HepG2 (cell line): ENCODE measurements at regions not wholly inside any gene's neighbourhood (a gene's known extent, or its start where the extent isn't known, plus 50 kb on each side); places are given as distances from the start of the nearest gene placed in this dataset.

Experiments
- ATAC-seq: fragments of 200-7000 bp; cut with Tn5 transposase; 3 replicates; pipeline ENCODE4 v1.9.1; 2020; ENCODE audit warnings: mild to moderate bottlenecking, moderate library complexity
- BruUV-seq: library from RNA; stranded (reverse); fragments of 400-500 nt; replicated peaks from 2 replicates; lab custom pipeline; 2021; lab: Mats Ljungman, UMichigan
- CTCF ChIA-PET: fragments of 300-600 bp; formaldehyde crosslinking; extraction: SDS; loops from one replicate; lab custom pipeline; 2021; ENCODE audit warnings: low total read pairs, inconsistent platforms, low intra/inter-chr PET ratio; lab: Yijun Ruan, JAX
- POLR2A ChIA-PET: fragments of 350-600 bp; sonication (Branson Sonifier 250); formaldehyde crosslinking; loops from one replicate; lab custom pipeline; 2020; ENCODE audit warnings: antibody characterized with exemption, inconsistent platforms; lab: Yijun Ruan, JAX
- DNase-seq: peaks from one replicate; pipeline ENCODE4 v3.0.0-alpha.2; 2015; ENCODE audit warnings: low spot score
- FAIRE-seq: peaks from 3 replicates; lab custom pipeline; 2011; peaks lifted over from hg19 to GRCh38; lab: Jason Lieb, UNC
- H2AFZ ChIP-seq: one replicate; pipeline ENCODE4 v1.6.1; 2011; ENCODE audit warnings: low read length, inconsistent platforms
- H3K27ac ChIP-seq: fragments of 300-600 bp; 3 replicates; pipeline ENCODE4 v1.8.0; 2011; ENCODE audit warnings: mixed run types, mild to moderate bottlenecking, mixed read lengths, low read length, inconsistent platforms; ENCODE audit not compliant: insufficient read depth; ENCODE audit errors: extremely low read length
- H3K27me3 ChIP-seq, 2 experiments: fragments of 200-600 bp in 1 of 2; 2 replicates in 1 of 2; 3 replicates in 1 of 2; pipeline versions ENCODE4 v1.6.0 to v1.8.0; 2011; ENCODE audit warnings: low read length in 2 of 2, mild to moderate bottlenecking in 2 of 2, moderate library complexity in 2 of 2, inconsistent platforms in 1 of 2; ENCODE audit not compliant: insufficient read depth in 2 of 2, control insufficient read depth in 1 of 2
- H3K36me3 ChIP-seq, 2 experiments: fragments of 200-600 bp in 1 of 2; replicated peaks in 1 of 2; 2 replicates in 1 of 2; 3 replicates in 1 of 2; pipeline versions ENCODE4 v1.5.1 to v1.8.0; 2011; ENCODE audit warnings: low read length in 2 of 2, inconsistent platforms in 1 of 2; ENCODE audit not compliant: insufficient read depth in 2 of 2, control insufficient read depth in 1 of 2
- H3K4me1 ChIP-seq: 2 replicates; pipeline ENCODE4 v1.5.1; 2012; ENCODE audit warnings: low read length, inconsistent platforms; ENCODE audit not compliant: insufficient read depth
- H3K4me2 ChIP-seq: 2 replicates; pipeline ENCODE4 v1.6.0; 2011; ENCODE audit warnings: low read depth, low read length, inconsistent platforms
- H3K4me3 ChIP-seq, 3 experiments: fragments of 200-600 bp in 1 of 3; sonication (generic), shearing (Covaris generic) in 1 of 3; replicated peaks in 1 of 3; 2 replicates each; pipeline ENCODE4 v1.5.1; 2011 to 2016; ENCODE audit warnings: low read length in 3 of 3, inconsistent platforms in 2 of 3, low read depth in 2 of 3, mild to moderate bottlenecking in 2 of 3, control low read depth in 1 of 3, mixed read lengths in 1 of 3; ENCODE audit not compliant: insufficient read depth in 1 of 3
- H3K79me2 ChIP-seq: one replicate; pipeline ENCODE4 v1.6.1; 2011; ENCODE audit warnings: low read length, inconsistent platforms; ENCODE audit not compliant: insufficient read depth
- H3K9ac ChIP-seq: 2 replicates; pipeline ENCODE4 v1.6.0; 2011; ENCODE audit warnings: mild to moderate bottlenecking, low read depth, low read length, inconsistent platforms; ENCODE audit not compliant: insufficient read depth
- H3K9me3 ChIP-seq: 2 replicates; pipeline ENCODE4 v1.5.1; 2012; ENCODE audit warnings: mild to moderate bottlenecking, low read length
- H4K20me1 ChIP-seq: 2 replicates; pipeline ENCODE4 v1.6.0; 2011; ENCODE audit warnings: inconsistent platforms, mild to moderate bottlenecking, low read length, moderate library complexity; ENCODE audit not compliant: insufficient read depth
- DMAP1 ChIP-seq: IDR thresholded peaks from 2 replicates; pipeline ENCODE4 v1.6.1; 2016
- FOSL1 ChIP-seq: sonication (generic); formaldehyde crosslinking; IDR thresholded peaks from 2 replicates; pipeline ENCODE4 v1.9.0; 2021; ENCODE audit warnings: missing genetic modification reagents, borderline replicate concordance
- HNRNPLL ChIP-seq: fragments of 200-400 bp; formaldehyde crosslinking; IDR thresholded peaks from 2 replicates; pipeline ENCODE4 v1.6.1; 2017; ENCODE audit warnings: mild to moderate bottlenecking, low read depth, low read length; ENCODE audit not compliant: poor library complexity, severe bottlenecking
- KDM1A ChIP-seq: IDR thresholded peaks from 2 replicates; pipeline ENCODE4 v1.6.1; 2016; ENCODE audit warnings: missing compliant biosample characterization
- KDM2A ChIP-seq: sonication (generic); formaldehyde crosslinking; IDR thresholded peaks from 2 replicates; pipeline ENCODE4 v1.4.0; 2020; ENCODE audit warnings: low read depth, missing genetic modification reagents, borderline replicate concordance
- KIAA2018 ChIP-seq: sonication (generic); formaldehyde crosslinking; IDR thresholded peaks from 2 replicates; pipeline ENCODE4 v1.5.0; 2020; ENCODE audit warnings: mild to moderate bottlenecking, missing genetic modification reagents, borderline replicate concordance
- SMARCE1 ChIP-seq: fragments of 450-650 bp; IDR thresholded peaks from 2 replicates; pipeline ENCODE4 v1.6.1; 2017; ENCODE audit warnings: borderline replicate concordance
- SP140L ChIP-seq: sonication (generic); formaldehyde crosslinking; IDR thresholded peaks from 2 replicates; pipeline ENCODE4 v1.4.0; 2020; ENCODE audit warnings: missing genetic modification reagents, borderline replicate concordance
- TERF1 ChIP-seq: sonication (generic); formaldehyde crosslinking; IDR thresholded peaks from 2 replicates; pipeline ENCODE4 v1.8.0; 2022; ENCODE audit warnings: mild to moderate bottlenecking, missing genetic modification reagents, moderate library complexity
- XRCC5 ChIP-seq: fragments of 200-400 bp; formaldehyde crosslinking; optimal IDR thresholded peaks from 2 replicates; pipeline ENCODE3; 2017; ENCODE audit warnings: mild to moderate bottlenecking, low read length
- ZFP41 ChIP-seq: sonication (generic); formaldehyde crosslinking; IDR thresholded peaks from 2 replicates; pipeline ENCODE4 v1.4.0; 2020; ENCODE audit warnings: mild to moderate bottlenecking, missing genetic modification reagents, borderline replicate concordance
- ZNF256 ChIP-seq: sonication (generic); formaldehyde crosslinking; conservative IDR thresholded peaks from 2 replicates; pipeline ENCODE4 v1.4.0; 2020; ENCODE audit warnings: missing genetic modification reagents
- ZNF335 ChIP-seq: sonication (generic); formaldehyde crosslinking; IDR thresholded peaks from 2 replicates; pipeline ENCODE4 v1.4.0; 2020; ENCODE audit warnings: missing genetic modification reagents
- ZNF343 ChIP-seq: sonication (generic); formaldehyde crosslinking; IDR thresholded peaks from 2 replicates; pipeline ENCODE4 v1.4.0; 2020; ENCODE audit warnings: mild to moderate bottlenecking, missing genetic modification reagents
- ZNF775 ChIP-seq: sonication (generic); formaldehyde crosslinking; IDR thresholded peaks from 2 replicates; pipeline ENCODE4 v1.4.0; 2020; ENCODE audit warnings: missing genetic modification reagents, mild to moderate bottlenecking, moderate library complexity, borderline replicate concordance
- ZSCAN12 ChIP-seq: sonication (generic); formaldehyde crosslinking; IDR thresholded peaks from 2 replicates; pipeline ENCODE4 v1.9.0; 2021; ENCODE audit warnings: mild to moderate bottlenecking, missing genetic modification reagents
- WGBS: methylation state at CpG from one replicate; pipeline ENCODE4 v1.1.6; 2017; ENCODE audit warnings: low lambda C conversion rate; 5-methylcytosine and 5-hydroxymethylcytosine counted together
- in situ Hi-C: cut with HindIII; loops from 2 replicates; pipeline ENCODE4 v1.10.0; 2017; ENCODE audit warnings: low pct_unique_long_range_greater_than_20kb; ENCODE audit not compliant: extremely low pct_ligation_motif_present
- intact Hi-C: fragments of 100-400 bp; cut with micrococcal nuclease; formaldehyde crosslinking; loops from one replicate; pipeline ENCODE4 v1.10.0; 2022; ENCODE audit not compliant: unreplicated experiment

- CTCF ChIA-PET: no interaction called here
- Histone ChIP-seq H3K9ac (no peak overlapping the region), H3K4me2 (no peak overlapping the region), H3K27me3 (peaks cover 2 to 10% of the 10 kb centered on the region in 2 experiments; a peak in 3 of 5 replicates), H3K36me3 (no peaks in the 10 kb centered on the region), H3K4me3 (no peak overlapping the region), H3K4me1 (no peaks in the 10 kb centered on the region), H3K79me2 (no peaks in the 10 kb centered on the region), H3K27ac (no peak overlapping the region), H4K20me1 (no peaks in the 10 kb centered on the region), H2AFZ (no peak overlapping the region), H3K9me3 (no peaks in the 10 kb centered on the region)
- no peak for FAIRE-seq
- WGBS: 14% methylated on average over 3 of the region's 3 CpGs
- POLR2A ChIA-PET: no interaction called here
- in situ Hi-C loops (no loop called here), intact Hi-C loops (no loop called here)
- DNase-seq: no peak
- no TSS peak for BruUV-seq
- TF ChIP-seq TERF1 (CRISPR knock-in tag) (no peak), ZSCAN12 (CRISPR knock-in tag) (no peak), HNRNPLL (no peak), SMARCE1 (no peak), ZFP41 (CRISPR knock-in tag) (no peak), DMAP1 (CRISPR knock-in tag) (no peak), SP140L (no peak), ZNF775 (no peak), KIAA2018 (CRISPR knock-in tag) (no peak), FOSL1 (CRISPR knock-in tag) (no peak), ZNF343 (CRISPR knock-in tag) (no peak), KDM1A (no peak), KDM2A (CRISPR knock-in tag) (no peak), ZNF256 (CRISPR knock-in tag) (no peak), ZNF335 (CRISPR knock-in tag) (no peak), XRCC5 (no peak)
- no peak for ATAC-seq
Measured at GRCh38 chr3:43866529-43867353, 176.0 kb downstream of the ABHD5 start.
